Suprapubic skin (tissue), 4 donors: ENCODE measurements at regions not wholly inside any gene's neighbourhood (a gene's known extent, or its start where the extent isn't known, plus 50 kb on each side); places are given as distances from the start of the nearest gene placed in this dataset.

ENCODE experiments used
- DNase-seq, 2 donors: peaks; one replicate each; pipeline ENCODE4 v3.0.0-alpha.2; 2019; ENCODE audit warnings: low spot score in 2 of 2
- H3K27ac ChIP-seq: fragments of 200-600 bp; sonication (generic); one replicate; pipeline ENCODE4 v1.5.1; 2019
- H3K27me3 ChIP-seq: fragments of 200-600 bp; sonication (generic); one replicate; pipeline ENCODE4 v1.5.1; 2019
- H3K36me3 ChIP-seq: fragments of 200-600 bp; sonication (generic); one replicate; pipeline ENCODE4 v1.5.1; 2019
- H3K4me1 ChIP-seq: fragments of 200-600 bp; sonication (generic); one replicate; pipeline ENCODE4 v1.5.1; 2019
- H3K4me3 ChIP-seq: fragments of 200-600 bp; sonication (generic); one replicate; pipeline ENCODE4 v1.5.1; 2019; ENCODE audit warnings: mild to moderate bottlenecking
- H3K9me3 ChIP-seq: fragments of 200-600 bp; sonication (generic); one replicate; pipeline ENCODE4 v1.5.1; 2019
- CTCF ChIP-seq, 2 donors: fragments of 200-600 bp in 1 of 2; fragments of 450-650 bp in 1 of 2; sonication (generic) in 1 of 2; IDR thresholded peaks; one replicate each; pipeline ENCODE4 v1.5.1; 2016 to 2019; ENCODE audit warnings: antibody characterized with exemption in 2 of 2, mild to moderate bottlenecking in 1 of 2, moderate library complexity in 1 of 2
- EP300 ChIP-seq: sonication (generic); formaldehyde crosslinking; IDR thresholded peaks from one replicate; pipeline ENCODE4 v1.6.1; 2017; ENCODE audit warnings: antibody characterized with exemption
- POLR2A ChIP-seq, 2 donors: fragments of 450-650 bp; IDR thresholded peaks; one replicate each; pipeline ENCODE4 v1.6.1; 2017; ENCODE audit warnings: antibody characterized with exemption in 2 of 2, mild to moderate bottlenecking in 2 of 2, moderate library complexity in 2 of 2
- POLR2AphosphoS5 ChIP-seq, 3 donors: sonication (generic); formaldehyde crosslinking; IDR thresholded peaks; one replicate each; pipeline ENCODE4 v1.6.1; 2017; ENCODE audit warnings: antibody characterized with exemption in 3 of 3
- WGBS: methylation state at CpG from one replicate; pipeline ENCODE4 v1.1.5; 2018; 5-methylcytosine and 5-hydroxymethylcytosine counted together

- no peaks in the 10 kb centered on the region for H3K4me1 ChIP-seq
- no peak overlapping the region for H3K27ac ChIP-seq
- H3K4me3 ChIP-seq, result no peak overlapping the region
- H3K27me3 ChIP-seq, result peaks cover 8% of the 10 kb centered on the region
- DNase-seq, result no peak
- peaks cover 6% of the 10 kb centered on the region for H3K9me3 ChIP-seq
- TF ChIP-seq EP300 (no peak), POLR2A (IDR thresholded peaks at IDR 0.05) (no peak), CTCF (IDR thresholded peaks at IDR 0.05) (no peak), POLR2AphosphoS5 (IDR thresholded peaks at IDR 0.05) (no peak)
- no peaks in the 10 kb centered on the region for H3K36me3 ChIP-seq
- 73% methylated on average over 2 of the region's 2 CpGs for WGBS
Measured at GRCh38 chr20:48352042-48352441, 475.8 kb downstream of the PREX1 start.

- peaks cover 6% of the 10 kb centered on the region for H3K9me3 ChIP-seq
- no peaks in the 10 kb centered on the region for H3K36me3 ChIP-seq
- no peak overlapping the region for H3K27ac ChIP-seq
- no peak overlapping the region for H3K4me3 ChIP-seq
- DNase-seq, result no peak
- TF ChIP-seq POLR2AphosphoS5 (IDR thresholded peaks at IDR 0.05), result no peak
- no peak for TF ChIP-seq POLR2A (IDR thresholded peaks at IDR 0.05)
- no peak for TF ChIP-seq EP300
- TF ChIP-seq CTCF (IDR thresholded peaks at IDR 0.05), result no peak
- WGBS, result 60% methylated on average over 5 of the region's 5 CpGs
- H3K4me1 ChIP-seq, result no peaks in the 10 kb centered on the region
- H3K27me3 ChIP-seq, result peaks cover 8% of the 10 kb centered on the region
Measured at GRCh38 chr20:48350313-48350988, 477.3 kb downstream of the PREX1 start.

- H3K36me3 ChIP-seq, result no peaks in the 10 kb centered on the region
- no peaks in the 10 kb centered on the region for H3K4me1 ChIP-seq
- 69% methylated on average over 4 of the region's 4 CpGs for WGBS
- peaks cover 6% of the 10 kb centered on the region for H3K9me3 ChIP-seq
- peaks cover 14% of the 10 kb centered on the region for H3K27me3 ChIP-seq
- H3K27ac ChIP-seq, result no peak overlapping the region
- TF ChIP-seq EP300 (no peak), CTCF (IDR thresholded peaks at IDR 0.05) (no peak), POLR2AphosphoS5 (IDR thresholded peaks at IDR 0.05) (no peak), POLR2A (IDR thresholded peaks at IDR 0.05) (no peak)
- no peak overlapping the region for H3K4me3 ChIP-seq
- DNase-seq, result no peak
Measured at GRCh38 chr20:48349656-48350055, 478.1 kb downstream of the PREX1 start.

GRCh38 chr20:48348022-48348421, 479.8 kb downstream of the PREX1 start:
- TF ChIP-seq EP300 (no peak), POLR2A (IDR thresholded peaks at IDR 0.05) (no peak), POLR2AphosphoS5 (IDR thresholded peaks at IDR 0.05) (no peak), CTCF (IDR thresholded peaks at IDR 0.05) (no peak)
- Histone ChIP-seq H3K27ac (no peak overlapping the region), H3K4me3 (no peak overlapping the region), H3K9me3 (no peaks in the 10 kb centered on the region), H3K4me1 (no peaks in the 10 kb centered on the region), H3K36me3 (no peaks in the 10 kb centered on the region), H3K27me3 (peaks cover 21% of the 10 kb centered on the region)
- WGBS, result 79% methylated on average over 3 of the region's 3 CpGs
- DNase-seq, result no peak

GRCh38 chr20:48342822-48343513, 484.8 kb downstream of the PREX1 start:
- Histone ChIP-seq H3K36me3 (no peaks in the 10 kb centered on the region), H3K4me1 (no peaks in the 10 kb centered on the region), H3K9me3 (no peaks in the 10 kb centered on the region), H3K27me3 (peaks cover 38% of the 10 kb centered on the region), H3K27ac (no peak overlapping the region), H3K4me3 (no peak overlapping the region)
- TF ChIP-seq POLR2A (IDR thresholded peaks at IDR 0.05), result no peak
- TF ChIP-seq EP300, result no peak
- no peak for TF ChIP-seq POLR2AphosphoS5 (IDR thresholded peaks at IDR 0.05)
- no peak for TF ChIP-seq CTCF (IDR thresholded peaks at IDR 0.05)
- WGBS, result 90% methylated on average over 23 of the region's 28 CpGs
- DNase-seq, result no peak
